HepG2 (cell line): ENCODE measurements at regions not wholly inside any gene's neighbourhood (a gene's known extent, or its start where the extent isn't known, plus 50 kb on each side); places are given as distances from the start of the nearest gene placed in this dataset.

Experiments
- ATAC-seq: fragments of 200-7000 bp; cut with Tn5 transposase; 3 replicates; pipeline ENCODE4 v1.9.1; 2020; ENCODE audit warnings: mild to moderate bottlenecking, moderate library complexity
- BruUV-seq: library from RNA; stranded (reverse); fragments of 400-500 nt; replicated peaks from 2 replicates; lab custom pipeline; 2021; lab: Mats Ljungman, UMichigan
- CTCF ChIA-PET: fragments of 300-600 bp; formaldehyde crosslinking; extraction: SDS; loops from one replicate; lab custom pipeline; 2021; ENCODE audit warnings: low total read pairs, inconsistent platforms, low intra/inter-chr PET ratio; lab: Yijun Ruan, JAX
- POLR2A ChIA-PET: fragments of 350-600 bp; sonication (Branson Sonifier 250); formaldehyde crosslinking; loops from one replicate; lab custom pipeline; 2020; ENCODE audit warnings: antibody characterized with exemption, inconsistent platforms; lab: Yijun Ruan, JAX
- DNase-seq: peaks from one replicate; pipeline ENCODE4 v3.0.0-alpha.2; 2015; ENCODE audit warnings: low spot score
- FAIRE-seq: peaks from 3 replicates; lab custom pipeline; 2011; peaks lifted over from hg19 to GRCh38; lab: Jason Lieb, UNC
- H2AFZ ChIP-seq: one replicate; pipeline ENCODE4 v1.6.1; 2011; ENCODE audit warnings: low read length, inconsistent platforms
- H3K27ac ChIP-seq: fragments of 300-600 bp; 3 replicates; pipeline ENCODE4 v1.8.0; 2011; ENCODE audit warnings: mixed run types, mild to moderate bottlenecking, mixed read lengths, low read length, inconsistent platforms; ENCODE audit not compliant: insufficient read depth; ENCODE audit errors: extremely low read length
- H3K27me3 ChIP-seq, 2 experiments: fragments of 200-600 bp in 1 of 2; 2 replicates in 1 of 2; 3 replicates in 1 of 2; pipeline versions ENCODE4 v1.6.0 to v1.8.0; 2011; ENCODE audit warnings: low read length in 2 of 2, mild to moderate bottlenecking in 2 of 2, moderate library complexity in 2 of 2, inconsistent platforms in 1 of 2; ENCODE audit not compliant: insufficient read depth in 2 of 2, control insufficient read depth in 1 of 2
- H3K36me3 ChIP-seq, 2 experiments: fragments of 200-600 bp in 1 of 2; replicated peaks in 1 of 2; 2 replicates in 1 of 2; 3 replicates in 1 of 2; pipeline versions ENCODE4 v1.5.1 to v1.8.0; 2011; ENCODE audit warnings: low read length in 2 of 2, inconsistent platforms in 1 of 2; ENCODE audit not compliant: insufficient read depth in 2 of 2, control insufficient read depth in 1 of 2
- H3K4me1 ChIP-seq: 2 replicates; pipeline ENCODE4 v1.5.1; 2012; ENCODE audit warnings: low read length, inconsistent platforms; ENCODE audit not compliant: insufficient read depth
- H3K4me2 ChIP-seq: 2 replicates; pipeline ENCODE4 v1.6.0; 2011; ENCODE audit warnings: low read depth, low read length, inconsistent platforms
- H3K4me3 ChIP-seq, 3 experiments: fragments of 200-600 bp in 1 of 3; sonication (generic), shearing (Covaris generic) in 1 of 3; replicated peaks in 1 of 3; 2 replicates each; pipeline ENCODE4 v1.5.1; 2011 to 2016; ENCODE audit warnings: low read length in 3 of 3, inconsistent platforms in 2 of 3, low read depth in 2 of 3, mild to moderate bottlenecking in 2 of 3, control low read depth in 1 of 3, mixed read lengths in 1 of 3; ENCODE audit not compliant: insufficient read depth in 1 of 3
- H3K79me2 ChIP-seq: one replicate; pipeline ENCODE4 v1.6.1; 2011; ENCODE audit warnings: low read length, inconsistent platforms; ENCODE audit not compliant: insufficient read depth
- H3K9ac ChIP-seq: 2 replicates; pipeline ENCODE4 v1.6.0; 2011; ENCODE audit warnings: mild to moderate bottlenecking, low read depth, low read length, inconsistent platforms; ENCODE audit not compliant: insufficient read depth
- H3K9me3 ChIP-seq: 2 replicates; pipeline ENCODE4 v1.5.1; 2012; ENCODE audit warnings: mild to moderate bottlenecking, low read length
- H4K20me1 ChIP-seq: 2 replicates; pipeline ENCODE4 v1.6.0; 2011; ENCODE audit warnings: inconsistent platforms, mild to moderate bottlenecking, low read length, moderate library complexity; ENCODE audit not compliant: insufficient read depth
- BRD4 ChIP-seq: sonication (generic); formaldehyde crosslinking; IDR thresholded peaks from 2 replicates; pipeline ENCODE4 v1.4.0; 2020; ENCODE audit warnings: missing genetic modification reagents
- CREBL2 ChIP-seq: sonication (generic); formaldehyde crosslinking; IDR thresholded peaks from 2 replicates; pipeline ENCODE4 v1.8.1; 2023; ENCODE audit warnings: missing genetic modification reagents, mild to moderate bottlenecking, borderline replicate concordance
- CTCF ChIP-seq: sonication (generic); formaldehyde crosslinking; IDR thresholded peaks from 2 replicates; pipeline ENCODE4 v1.5.0; 2020; ENCODE audit warnings: mild to moderate bottlenecking, missing genetic modification reagents, moderate library complexity
- FOXM1 ChIP-seq: sonication (generic); formaldehyde crosslinking; IDR thresholded peaks from 2 replicates; pipeline ENCODE4 v1.5.0; 2020; ENCODE audit warnings: missing genetic modification reagents
- IRF1 ChIP-seq: sonication (generic); formaldehyde crosslinking; IDR thresholded peaks from 2 replicates; pipeline ENCODE4 v1.4.0; 2020; ENCODE audit warnings: low read depth, mild to moderate bottlenecking, missing genetic modification reagents
- LBX2 ChIP-seq: sonication (generic); formaldehyde crosslinking; IDR thresholded peaks from 2 replicates; pipeline ENCODE4 v1.5.0; 2020; ENCODE audit warnings: missing genetic modification reagents, mild to moderate bottlenecking, borderline replicate concordance
- MAFF ChIP-seq: IDR thresholded peaks from 2 replicates; pipeline ENCODE4 v1.6.1; 2011; ENCODE audit warnings: low read depth, low read length, improper control_type of control experiment
- PATZ1 ChIP-seq: sonication (generic); formaldehyde crosslinking; IDR thresholded peaks from 2 replicates; pipeline ENCODE4 v1.4.0; 2020; ENCODE audit warnings: missing genetic modification reagents
- SNAI1 ChIP-seq: sonication (generic); formaldehyde crosslinking; IDR thresholded peaks from 2 replicates; pipeline ENCODE4 v1.5.0; 2020; ENCODE audit warnings: mild to moderate bottlenecking, missing genetic modification reagents, borderline replicate concordance
- SOX6 ChIP-seq, 2 experiments: fragments of 450-650 bp in 1 of 2; sonication (generic) in 1 of 2; formaldehyde crosslinking in 1 of 2; IDR thresholded peaks; 2 replicates each; pipeline versions ENCODE4 v1.4.0 to v1.6.1; 2017 to 2020; ENCODE audit warnings: antibody characterized with exemption in 1 of 2, mild to moderate bottlenecking in 1 of 2, missing genetic modification reagents in 1 of 2
- ZBED4 ChIP-seq: sonication (generic); formaldehyde crosslinking; IDR thresholded peaks from 2 replicates; pipeline ENCODE4 v1.4.0; 2020; ENCODE audit warnings: missing genetic modification reagents, borderline replicate concordance
- ZNF138 ChIP-seq: sonication (generic); formaldehyde crosslinking; IDR thresholded peaks from 2 replicates; pipeline ENCODE4 v1.5.0; 2020; ENCODE audit warnings: mild to moderate bottlenecking, low read depth, missing genetic modification reagents
- ZNF337 ChIP-seq: sonication (generic); formaldehyde crosslinking; IDR thresholded peaks from 2 replicates; pipeline ENCODE4 v1.5.1; 2020; ENCODE audit warnings: missing genetic modification reagents, low read depth, mild to moderate bottlenecking, borderline replicate concordance
- ZNF577 ChIP-seq: sonication (generic); formaldehyde crosslinking; IDR thresholded peaks from 2 replicates; pipeline ENCODE4 v1.4.0; 2020; ENCODE audit warnings: mild to moderate bottlenecking, low read depth, missing genetic modification reagents, borderline replicate concordance
- ZNF652 ChIP-seq: IDR thresholded peaks from 2 replicates; pipeline ENCODE4 v1.6.1; 2016; ENCODE audit warnings: low read depth, borderline replicate concordance
- WGBS: methylation state at CpG from one replicate; pipeline ENCODE4 v1.1.6; 2017; ENCODE audit warnings: low lambda C conversion rate; 5-methylcytosine and 5-hydroxymethylcytosine counted together
- in situ Hi-C: cut with HindIII; loops from 2 replicates; pipeline ENCODE4 v1.10.0; 2017; ENCODE audit warnings: low pct_unique_long_range_greater_than_20kb; ENCODE audit not compliant: extremely low pct_ligation_motif_present
- intact Hi-C: fragments of 100-400 bp; cut with micrococcal nuclease; formaldehyde crosslinking; loops from one replicate; pipeline ENCODE4 v1.10.0; 2022; ENCODE audit not compliant: unreplicated experiment

- TF ChIP-seq ZBED4 (CRISPR knock-in tag) (no peak), ZNF652 (CRISPR knock-in tag) (no peak), ZNF577 (no peak), CTCF (no peak), ZNF337 (no peak), LBX2 (CRISPR knock-in tag) (no peak)
- TF ChIP-seq, all 625 proteins: peak for 0
Observed at GRCh38 chr16:9655051-9655450, 527.2 kb downstream of the GRIN2A start (continued).

GRCh38 chr16:9657641-9658040 lies 524.6 kb downstream of the GRIN2A start:
- ChIA-PET POLR2A (no interaction called here), CTCF (no interaction called here)
- FAIRE-seq: no peak
- no peak for TF ChIP-seq BRD4 (CRISPR knock-in tag)
- TF ChIP-seq SOX6 (IDR thresholded peaks at IDR 0.05): no peak
- TF ChIP-seq SOX6 (CRISPR knock-in tag; IDR thresholded peaks at IDR 0.05): no peak
- no peak for TF ChIP-seq FOXM1
- no peak for TF ChIP-seq IRF1 (CRISPR knock-in tag)
- no peak for TF ChIP-seq PATZ1 (CRISPR knock-in tag)
- no peak for TF ChIP-seq ZNF138
- TF ChIP-seq CREBL2 (CRISPR knock-in tag): no peak
- TF ChIP-seq MAFF: no peak
- TF ChIP-seq SNAI1 (CRISPR knock-in tag): no peak

More at GRCh38 chr16:9657641-9658040, 524.6 kb downstream of the GRIN2A start:
- DNase-seq (no peak), ATAC-seq (no peak)
- Histone ChIP-seq H3K9me3 (no peaks in the 10 kb centered on the region), H3K9ac (no peak overlapping the region), H3K4me3 (no peak overlapping the region), H3K79me2 (no peaks in the 10 kb centered on the region), H3K27ac (no peak overlapping the region), H3K27me3 (peaks cover 0 to 12% of the 10 kb centered on the region in 2 experiments; a peak in 1 of 5 replicates), H3K4me2 (no peak overlapping the region), H3K36me3 (no peaks in the 10 kb centered on the region), H3K4me1 (no peaks in the 10 kb centered on the region), H2AFZ (no peak overlapping the region), H4K20me1 (no peaks in the 10 kb centered on the region)
- WGBS: 3% methylated on average over 3 of the region's 3 CpGs
- intact Hi-C loops (no loop called here), in situ Hi-C loops (no loop called here)
- BruUV-seq: no TSS peak
